ENCODE measurements at regions not wholly inside any gene's neighbourhood (a gene's known extent, or its start where the extent isn't known, plus 50 kb on each side); places are given as distances from the start of the nearest gene placed in this dataset.

- Histone ChIP-seq H3K4me1 (ENCODE audit: control insufficient read depth in 5 of 5, insufficient read depth in 5 of 5, low read length in 5 of 5) (no peaks in the 10 kb centered on the region), H3K27me3 (ENCODE audit: control insufficient read depth in 3 of 3, insufficient read depth in 3 of 3, low read length in 2 of 3) (no peaks in the 10 kb centered on the region), H3K4me3 (no peak overlapping the region), H3K27ac (ENCODE audit: low read depth in 1 of 2, low read length in 1 of 2) (no peak overlapping the region), H3K36me3 (ENCODE audit: control insufficient read depth in 4 of 4, insufficient read depth in 4 of 4, low read length in 4 of 4) (no peaks in the 10 kb centered on the region), H3K9me3 (ENCODE audit: control insufficient read depth in 4 of 4, insufficient read depth in 3 of 4, low read length in 3 of 4) (peaks cover 0 to 2% (median 0%) of the 10 kb centered on the region in 4 donors), H3K9ac (ENCODE audit: insufficient read depth in 1 of 2, low read length in 2 of 2) (no peak overlapping the region)
- DNase-seq (no peak), ATAC-seq (ENCODE audit: insufficient read depth, low FRiP score) (no peak)
- WGBS, 2 donors: 82 to 89% methylated on average over 8 of the region's 8 CpGs
- TF ChIP-seq CTCF (IDR thresholded peaks at IDR 0.05; ENCODE audit: control extremely low read depth, extremely low read depth): no peak
Measured at GRCh38 chr18:68017385-68017784, 500.9 kb upstream of the DSEL start.

- Histone ChIP-seq H3K4me3 (no peak overlapping the region), H3K4me1 (ENCODE audit: control insufficient read depth in 5 of 5, insufficient read depth in 5 of 5, low read length in 5 of 5) (no peaks in the 10 kb centered on the region), H3K9ac (ENCODE audit: insufficient read depth in 1 of 2, low read length in 2 of 2) (no peak overlapping the region), H3K27me3 (ENCODE audit: control insufficient read depth in 3 of 3, insufficient read depth in 3 of 3, low read length in 2 of 3) (no peaks in the 10 kb centered on the region), H3K9me3 (ENCODE audit: control insufficient read depth in 4 of 4, insufficient read depth in 3 of 4, low read length in 3 of 4) (peaks cover 0 to 1% (median 0%) of the 10 kb centered on the region in 4 donors), H3K27ac (ENCODE audit: low read depth in 1 of 2, low read length in 1 of 2) (no peak overlapping the region), H3K36me3 (ENCODE audit: control insufficient read depth in 4 of 4, insufficient read depth in 4 of 4, low read length in 4 of 4) (no peaks in the 10 kb centered on the region)
- 67 to 72% methylated on average over 5 of the region's 5 CpGs for WGBS, 2 donors
- DNase-seq (no peak), ATAC-seq (ENCODE audit: insufficient read depth, low FRiP score) (no peak)
- no peak for TF ChIP-seq CTCF (IDR thresholded peaks at IDR 0.05; ENCODE audit: control extremely low read depth, extremely low read depth)
Measured at GRCh38 chr18:67997496-67997895, 481.0 kb upstream of the DSEL start.

GRCh38 chr18:67995769-67996168 is 479.2 kb upstream of the DSEL start:
- no peak overlapping the region for H3K4me3 ChIP-seq
- ATAC-seq (ENCODE audit: insufficient read depth, low FRiP score) (no peak), DNase-seq (no peak)
- WGBS, 2 donors: 64 to 69% methylated on average over 3 of the region's 3 CpGs
- H3K36me3 ChIP-seq (ENCODE audit: control insufficient read depth in 4 of 4, insufficient read depth in 4 of 4, low read length in 4 of 4): no peaks in the 10 kb centered on the region
- no peaks in the 10 kb centered on the region for H3K27me3 ChIP-seq (ENCODE audit: control insufficient read depth in 3 of 3, insufficient read depth in 3 of 3, low read length in 2 of 3)
- H3K9me3 ChIP-seq (ENCODE audit: control insufficient read depth in 4 of 4, insufficient read depth in 3 of 4, low read length in 3 of 4): peaks cover 0 to 1% (median 0%) of the 10 kb centered on the region in 4 donors
- H3K27ac ChIP-seq (ENCODE audit: low read depth in 1 of 2, low read length in 1 of 2): no peak overlapping the region
- no peak for TF ChIP-seq CTCF (IDR thresholded peaks at IDR 0.05; ENCODE audit: control extremely low read depth, extremely low read depth)
- H3K9ac ChIP-seq (ENCODE audit: insufficient read depth in 1 of 2, low read length in 2 of 2): no peak overlapping the region
- H3K4me1 ChIP-seq (ENCODE audit: control insufficient read depth in 5 of 5, insufficient read depth in 5 of 5, low read length in 5 of 5): no peaks in the 10 kb centered on the region

- 76 to 82% methylated on average over 2 of the region's 2 CpGs for WGBS, 2 donors
Measured at GRCh38 chr18:67980241-67980640, 463.7 kb upstream of the DSEL start.

More at GRCh38 chr18:67980241-67980640, 463.7 kb upstream of the DSEL start:
- Histone ChIP-seq H3K27ac (ENCODE audit: low read depth in 1 of 2, low read length in 1 of 2) (no peak overlapping the region), H3K9ac (ENCODE audit: insufficient read depth in 1 of 2, low read length in 2 of 2) (no peak overlapping the region), H3K36me3 (ENCODE audit: control insufficient read depth in 4 of 4, insufficient read depth in 4 of 4, low read length in 4 of 4) (no peaks in the 10 kb centered on the region), H3K9me3 (ENCODE audit: control insufficient read depth in 4 of 4, insufficient read depth in 3 of 4, low read length in 3 of 4) (peaks cover 0 to 2% (median 0%) of the 10 kb centered on the region in 4 donors), H3K4me3 (no peak overlapping the region), H3K4me1 (ENCODE audit: control insufficient read depth in 5 of 5, insufficient read depth in 5 of 5, low read length in 5 of 5) (no peaks in the 10 kb centered on the region), H3K27me3 (ENCODE audit: control insufficient read depth in 3 of 3, insufficient read depth in 3 of 3, low read length in 2 of 3) (no peaks in the 10 kb centered on the region)
- no peak for DNase-seq
- ATAC-seq (ENCODE audit: insufficient read depth, low FRiP score): no peak
- TF ChIP-seq CTCF (IDR thresholded peaks at IDR 0.05; ENCODE audit: control extremely low read depth, extremely low read depth): no peak

Data from lung (tissue), 11 donors.